Breast epithelium (tissue), 4 donors: ENCODE measurements at regions not wholly inside any gene's neighbourhood (a gene's known extent, or its start where the extent isn't known, plus 50 kb on each side); places are given as distances from the start of the nearest gene placed in this dataset.

Experiments
- DNase-seq, 2 donors: peaks; one replicate each; pipeline ENCODE4 v3.0.0-alpha.2; 2019; ENCODE audit warnings: low spot score in 2 of 2
- H3K27ac ChIP-seq, 2 donors: fragments of 200-600 bp; sonication (generic) in 1 of 2; one replicate each; pipeline ENCODE4 v1.5.1; 2016 to 2019; ENCODE audit warnings: mild to moderate bottlenecking in 1 of 2
- H3K27me3 ChIP-seq, 2 donors: fragments of 200-600 bp; sonication (generic) in 1 of 2; one replicate each; pipeline versions ENCODE4 v1.5.1 to v1.6.0; 2017 to 2019; ENCODE audit warnings: control low read depth in 1 of 2, mild to moderate bottlenecking in 1 of 2
- H3K36me3 ChIP-seq: fragments of 200-600 bp; one replicate; pipeline ENCODE4 v1.5.1; 2019
- H3K4me1 ChIP-seq, 2 donors: fragments of 200-600 bp; sonication (generic); one replicate each; pipeline ENCODE4 v1.5.1; 2016 to 2019; ENCODE audit warnings: control low read depth in 1 of 2
- H3K4me3 ChIP-seq, 3 donors: fragments of 200-600 bp; sonication (generic); 1 replicate in 2 of 3; 2 replicates in 1 of 3; pipeline ENCODE4 v1.5.1; 2016 to 2019; ENCODE audit warnings: mild to moderate bottlenecking in 3 of 3, moderate library complexity in 2 of 3
- H3K9me3 ChIP-seq, 2 donors: fragments of 200-600 bp; sonication (generic) in 1 of 2; one replicate each; pipeline ENCODE4 v1.5.1; 2016 to 2019; ENCODE audit warnings: control low read depth in 1 of 2
- CTCF ChIP-seq, 3 donors: fragments of 450-650 bp; IDR thresholded peaks; one replicate each; pipeline ENCODE4 v1.5.1; 2016 to 2017; ENCODE audit warnings: antibody characterized with exemption in 3 of 3, mild to moderate bottlenecking in 3 of 3, moderate library complexity in 3 of 3
- POLR2A ChIP-seq: fragments of 450-650 bp; IDR thresholded peaks from one replicate; pipeline ENCODE4 v1.6.1; 2016; ENCODE audit warnings: antibody characterized with exemption, mild to moderate bottlenecking, moderate library complexity
- POLR2AphosphoS5 ChIP-seq, 3 donors: sonication (generic); formaldehyde crosslinking; IDR thresholded peaks; one replicate each; pipeline ENCODE4 v1.6.1; 2017; ENCODE audit warnings: antibody characterized with exemption in 3 of 3
- intact Hi-C: fragments of 100-400 bp; cut with DNase I; formaldehyde crosslinking; loops from one replicate; pipeline ENCODE4 v1.15.1; 2023; ENCODE audit warnings: low total_unique reads

- DNase-seq, result no peak
- TF ChIP-seq POLR2A (no peak), POLR2AphosphoS5 (IDR thresholded peaks at IDR 0.05) (no peak), CTCF (IDR thresholded peaks at IDR 0.05) (no peak)
- Histone ChIP-seq H3K4me3 (no peak overlapping the region), H3K27me3 (no peaks in the 10 kb centered on the region), H3K27ac (no peak overlapping the region), H3K4me1 (no peaks in the 10 kb centered on the region), H3K36me3 (no peaks in the 10 kb centered on the region), H3K9me3 (no peaks in the 10 kb centered on the region)
- intact Hi-C loops, result no loop called here
These were observed 711.2 kb downstream of the KCNT2 start for GRCh38 chr1:195897076-195897475.

- no peak overlapping the region for H3K4me3 ChIP-seq
- no peaks in the 10 kb centered on the region for H3K36me3 ChIP-seq
- TF ChIP-seq POLR2AphosphoS5 (IDR thresholded peaks at IDR 0.05) (no peak), CTCF (IDR thresholded peaks at IDR 0.05) (no peak), POLR2A (no peak)
- H3K27ac ChIP-seq, result no peak overlapping the region
- intact Hi-C loops, result no loop called here
- H3K9me3 ChIP-seq, result no peaks in the 10 kb centered on the region
- no peaks in the 10 kb centered on the region for H3K27me3 ChIP-seq
- H3K4me1 ChIP-seq, result no peaks in the 10 kb centered on the region
- DNase-seq, result peak in 1 of 2 donors; percentile 18
These were observed 713.8 kb downstream of the KCNT2 start for GRCh38 chr1:195894411-195894810.

GRCh38 chr1:195886000-195886399 lies 722.2 kb downstream of the KCNT2 start:
- intact Hi-C loops, result loop anchor here (2.0 kb wide), 1 partner anchor 1157 kb away; no protein-coding TSS in a partner anchor
- Histone ChIP-seq H3K36me3 (no peaks in the 10 kb centered on the region), H3K4me1 (no peaks in the 10 kb centered on the region), H3K9me3 (no peaks in the 10 kb centered on the region), H3K27ac (no peak overlapping the region), H3K4me3 (no peak overlapping the region), H3K27me3 (no peaks in the 10 kb centered on the region)
- TF ChIP-seq CTCF (IDR thresholded peaks at IDR 0.05), result no peak
- no peak for TF ChIP-seq POLR2A
- TF ChIP-seq POLR2AphosphoS5 (IDR thresholded peaks at IDR 0.05), result no peak
- DNase-seq, result no peak

- DNase-seq, result no peak
- Histone ChIP-seq H3K27ac (no peak overlapping the region), H3K36me3 (no peaks in the 10 kb centered on the region), H3K4me3 (no peak overlapping the region), H3K27me3 (no peaks in the 10 kb centered on the region), H3K4me1 (no peaks in the 10 kb centered on the region), H3K9me3 (no peaks in the 10 kb centered on the region)
- intact Hi-C loops, result no loop called here
- TF ChIP-seq POLR2AphosphoS5 (IDR thresholded peaks at IDR 0.05), result no peak
- no peak for TF ChIP-seq POLR2A
- TF ChIP-seq CTCF (IDR thresholded peaks at IDR 0.05), result no peak
These were observed 729.8 kb downstream of the KCNT2 start for GRCh38 chr1:195878478-195878877.

GRCh38 chr1:195876792-195877191 lies 731.4 kb downstream of the KCNT2 start:
- intact Hi-C loops, result no loop called here
- no peaks in the 10 kb centered on the region for H3K36me3 ChIP-seq
- DNase-seq, result no peak
- no peak overlapping the region for H3K4me3 ChIP-seq
- H3K27ac ChIP-seq, result no peak overlapping the region
- H3K9me3 ChIP-seq, result no peaks in the 10 kb centered on the region
- TF ChIP-seq CTCF (IDR thresholded peaks at IDR 0.05), result no peak
- TF ChIP-seq POLR2A, result no peak
- no peak for TF ChIP-seq POLR2AphosphoS5 (IDR thresholded peaks at IDR 0.05)
- H3K4me1 ChIP-seq, result no peaks in the 10 kb centered on the region
- no peaks in the 10 kb centered on the region for H3K27me3 ChIP-seq
